ENCODE measurements at regions not wholly inside any gene's neighbourhood (a gene's known extent, or its start where the extent isn't known, plus 50 kb on each side); places are given as distances from the start of the nearest gene placed in this dataset.

GRCh38 chr13:73522937-73523336, 464.1 kb downstream of the KLF5 start:
- TF ChIP-seq CTCF (conservative IDR thresholded peaks at IDR 0.05 in 1 of 2, IDR thresholded peaks at IDR 0.05 in 1 of 2; ENCODE audit: extremely low read depth in 1 of 2, insufficient read depth in 1 of 2, low read depth in 1 of 2, low read length in 2 of 2): no peak
- TF ChIP-seq EZH2 (IDR thresholded peaks at IDR 0.05; ENCODE audit: borderline replicate concordance, low read length): no peak

Measured in mammary epithelial cell (primary cell).